Astrocyte (in vitro differentiated cells and primary cell): ENCODE measurements at regions not wholly inside any gene's neighbourhood (a gene's known extent, or its start where the extent isn't known, plus 50 kb on each side); places are given as distances from the start of the nearest gene placed in this dataset.

Experiments
- DNase-seq: peaks from one replicate; pipeline ENCODE4 v3.0.0-alpha.2; 2010; ENCODE audit warnings: low read depth
- FAIRE-seq: peaks from 2 replicates; lab custom pipeline; 2011; peaks lifted over from hg19 to GRCh38; lab: Jason Lieb, UNC
- H2AFZ ChIP-seq: 2 replicates; pipeline ENCODE4 v1.6.0; 2012; ENCODE audit warnings: low read depth, low read length, inconsistent platforms
- H3K27ac ChIP-seq: 2 replicates; pipeline ENCODE4 v1.5.1; 2011; ENCODE audit warnings: low read depth, low read length, inconsistent platforms
- H3K27me3 ChIP-seq: 2 replicates; pipeline ENCODE4 v1.6.0; 2011; ENCODE audit warnings: low read length, inconsistent platforms; ENCODE audit not compliant: insufficient read depth
- H3K36me3 ChIP-seq: 2 replicates; pipeline ENCODE4 v1.5.1; 2011; ENCODE audit warnings: low read length, inconsistent platforms; ENCODE audit not compliant: insufficient read depth
- H3K4me1 ChIP-seq: 2 replicates; pipeline ENCODE4 v1.5.1; 2011; ENCODE audit warnings: low read length, inconsistent platforms; ENCODE audit not compliant: insufficient read depth
- H3K4me2 ChIP-seq: 2 replicates; pipeline ENCODE4 v1.6.0; 2012; ENCODE audit warnings: low read length, inconsistent platforms
- H3K4me3 ChIP-seq: 2 replicates; pipeline ENCODE4 v1.5.1; 2011; ENCODE audit warnings: low read depth, mild to moderate bottlenecking, low read length, inconsistent platforms; ENCODE audit not compliant: insufficient read depth
- H3K79me2 ChIP-seq: 2 replicates; pipeline ENCODE4 v1.6.0; 2012; ENCODE audit warnings: mild to moderate bottlenecking, low read length, inconsistent platforms; ENCODE audit not compliant: insufficient read depth
- H3K9ac ChIP-seq: 2 replicates; pipeline ENCODE4 v1.6.0; 2012; ENCODE audit warnings: mild to moderate bottlenecking, low read length, inconsistent platforms
- H3K9me3 ChIP-seq: 2 replicates; pipeline ENCODE4 v1.5.1; 2012; ENCODE audit warnings: low read depth, mild to moderate bottlenecking, low read length, inconsistent platforms; ENCODE audit not compliant: insufficient read depth
- H4K20me1 ChIP-seq: 2 replicates; pipeline ENCODE4 v1.6.0; 2012; ENCODE audit warnings: low read length, inconsistent platforms; ENCODE audit not compliant: insufficient read depth
- H3K27ac Mint-ChIP-seq: one replicate; pipeline ENCODE4 v1.8.0; 2021; ENCODE audit warnings: mild to moderate bottlenecking, mixed read lengths; ENCODE audit not compliant: unreplicated experiment
- H3K27me3 Mint-ChIP-seq: one replicate; pipeline ENCODE4 v1.8.0; 2021; ENCODE audit warnings: low read depth, mixed read lengths; ENCODE audit not compliant: unreplicated experiment
- H3K36me3 Mint-ChIP-seq: one replicate; pipeline ENCODE4 v1.8.0; 2021; ENCODE audit warnings: low read depth, mixed read lengths; ENCODE audit not compliant: unreplicated experiment
- H3K4me1 Mint-ChIP-seq: one replicate; pipeline ENCODE4 v1.8.0; 2021; ENCODE audit warnings: low read depth, mixed read lengths; ENCODE audit not compliant: unreplicated experiment
- H3K4me3 Mint-ChIP-seq: one replicate; pipeline ENCODE4 v1.8.0; 2021; ENCODE audit warnings: mild to moderate bottlenecking, moderate library complexity, mixed read lengths; ENCODE audit not compliant: unreplicated experiment
- H3K9me3 Mint-ChIP-seq: one replicate; pipeline ENCODE4 v1.8.0; 2021; ENCODE audit warnings: mild to moderate bottlenecking, mixed read lengths; ENCODE audit not compliant: unreplicated experiment
- CTCF ChIP-seq: IDR thresholded peaks from 2 replicates; pipeline ENCODE4 v1.5.1; 2011; ENCODE audit warnings: low read depth, mild to moderate bottlenecking, inconsistent platforms, low read length, moderate library complexity; ENCODE audit not compliant: insufficient read depth
- EZH2 ChIP-seq: IDR thresholded peaks from 2 replicates; pipeline ENCODE4 v1.6.1; 2012; ENCODE audit warnings: mild to moderate bottlenecking, low read length, inconsistent platforms; ENCODE audit not compliant: insufficient read depth

- H3K27ac Mint-ChIP-seq: no peak overlapping the region
- DNase-seq: no peak
- H3K36me3 Mint-ChIP-seq: no peaks in the 10 kb centered on the region
- Histone ChIP-seq H3K27me3 (no peaks in the 10 kb centered on the region), H3K9me3 (no peaks in the 10 kb centered on the region), H3K4me3 (no peak overlapping the region), H3K9ac (no peak overlapping the region), H3K27ac (no peak overlapping the region), H3K4me1 (no peaks in the 10 kb centered on the region), H3K4me2 (no peak overlapping the region), H3K36me3 (no peaks in the 10 kb centered on the region), H4K20me1 (no peaks in the 10 kb centered on the region), H2AFZ (no peak overlapping the region), H3K79me2 (no peaks in the 10 kb centered on the region)
- no peaks in the 10 kb centered on the region for H3K4me1 Mint-ChIP-seq
- H3K4me3 Mint-ChIP-seq: no peak overlapping the region
- peaks cover 45% of the 10 kb centered on the region for H3K27me3 Mint-ChIP-seq
- no peak for FAIRE-seq
- no peaks in the 10 kb centered on the region for H3K9me3 Mint-ChIP-seq
- no peak for TF ChIP-seq EZH2
- no peak for TF ChIP-seq CTCF
Measured at GRCh38 chr1:143689781-143690180, 282.0 kb downstream of the FAM72C start.

GRCh38 chr1:143680304-143680703 lies 291.5 kb downstream of the FAM72C start:
- no peak overlapping the region for H3K27ac Mint-ChIP-seq
- H3K79me2 ChIP-seq: no peaks in the 10 kb centered on the region
- H3K4me3 Mint-ChIP-seq: no peak overlapping the region
- no peak overlapping the region for H3K9ac ChIP-seq
- H3K27me3 ChIP-seq: no peaks in the 10 kb centered on the region
- DNase-seq: no peak
- no peak overlapping the region for H3K27ac ChIP-seq
- no peak overlapping the region for H2AFZ ChIP-seq
- no peak for TF ChIP-seq CTCF
- TF ChIP-seq EZH2: no peak
- H4K20me1 ChIP-seq: no peaks in the 10 kb centered on the region
- no peak for FAIRE-seq
- peaks cover 45% of the 10 kb centered on the region for H3K27me3 Mint-ChIP-seq
- no peaks in the 10 kb centered on the region for H3K9me3 ChIP-seq
- no peaks in the 10 kb centered on the region for H3K36me3 ChIP-seq
- H3K4me1 ChIP-seq: no peaks in the 10 kb centered on the region
- H3K4me2 ChIP-seq: no peak overlapping the region
- peaks cover under 1% of the 10 kb centered on the region for H3K9me3 Mint-ChIP-seq
- H3K4me1 Mint-ChIP-seq: no peaks in the 10 kb centered on the region
- H3K4me3 ChIP-seq: no peak overlapping the region
- H3K36me3 Mint-ChIP-seq: no peaks in the 10 kb centered on the region

GRCh38 chr1:143672983-143673382 lies 298.8 kb downstream of the FAM72C start:
- DNase-seq (no peak), FAIRE-seq (no peak)
- H3K4me2 ChIP-seq: no peak overlapping the region
- no peak overlapping the region for H3K4me3 ChIP-seq
- Mint-ChIP-seq H3K27ac (no peak overlapping the region), H3K27me3 (peaks cover 46% of the 10 kb centered on the region), H3K9me3 (peaks cover 8% of the 10 kb centered on the region), H3K4me3 (no peak overlapping the region), H3K4me1 (no peaks in the 10 kb centered on the region), H3K36me3 (no peaks in the 10 kb centered on the region)
- H3K36me3 ChIP-seq: no peaks in the 10 kb centered on the region
- no peak overlapping the region for H3K27ac ChIP-seq
- H4K20me1 ChIP-seq: no peaks in the 10 kb centered on the region
- no peaks in the 10 kb centered on the region for H3K9me3 ChIP-seq
- no peak for TF ChIP-seq CTCF
- no peak for TF ChIP-seq EZH2
- H3K79me2 ChIP-seq: no peaks in the 10 kb centered on the region
- no peaks in the 10 kb centered on the region for H3K27me3 ChIP-seq
- H3K4me1 ChIP-seq: no peaks in the 10 kb centered on the region
- no peak overlapping the region for H3K9ac ChIP-seq
- no peak overlapping the region for H2AFZ ChIP-seq
